AG04450 (cell line): ENCODE measurements at regions not wholly inside any gene's neighbourhood (a gene's known extent, or its start where the extent isn't known, plus 50 kb on each side); places are given as distances from the start of the nearest gene placed in this dataset.

ENCODE experiments used
- CTCF ChIA-PET: fragments of 300-600, 350-600 bp; formaldehyde crosslinking; extraction: SDS; loops from one replicate; lab custom pipeline; 2022; ENCODE audit warnings: antibody characterized with exemption, inconsistent platforms; lab: Charles Lee
- POLR2A ChIA-PET: fragments of 350-600 bp; formaldehyde crosslinking; extraction: SDS; loops from one replicate; lab custom pipeline; 2021; ENCODE audit warnings: antibody characterized with exemption, inconsistent platforms; lab: Yijun Ruan, JAX
- DNase-seq: peaks from one replicate; pipeline ENCODE4 v3.0.0-alpha.2; 2011; ENCODE audit warnings: low read depth, low spot score
- H3K27ac ChIP-seq: one replicate; pipeline ENCODE4 v1.5.1; 2012; ENCODE audit warnings: low read depth, low read length, control low read depth
- H3K27me3 ChIP-seq: one replicate; pipeline ENCODE4 v1.6.0; 2012; ENCODE audit warnings: low read length; ENCODE audit not compliant: control insufficient read depth, insufficient read depth
- H3K4me3 ChIP-seq: 2 replicates; pipeline ENCODE4 v1.5.1; 2011; ENCODE audit warnings: mild to moderate bottlenecking, low read depth, low read length, control low read depth
- H3K9me3 ChIP-seq: 2 replicates; pipeline ENCODE4 v1.5.1; 2012; ENCODE audit warnings: low read length; ENCODE audit not compliant: control insufficient read depth, insufficient read depth
- CTCF ChIP-seq: IDR thresholded peaks from 2 replicates; pipeline ENCODE4 v1.5.1; 2011; ENCODE audit warnings: low read depth, low read length, control low read depth, inconsistent platforms

DNA sequence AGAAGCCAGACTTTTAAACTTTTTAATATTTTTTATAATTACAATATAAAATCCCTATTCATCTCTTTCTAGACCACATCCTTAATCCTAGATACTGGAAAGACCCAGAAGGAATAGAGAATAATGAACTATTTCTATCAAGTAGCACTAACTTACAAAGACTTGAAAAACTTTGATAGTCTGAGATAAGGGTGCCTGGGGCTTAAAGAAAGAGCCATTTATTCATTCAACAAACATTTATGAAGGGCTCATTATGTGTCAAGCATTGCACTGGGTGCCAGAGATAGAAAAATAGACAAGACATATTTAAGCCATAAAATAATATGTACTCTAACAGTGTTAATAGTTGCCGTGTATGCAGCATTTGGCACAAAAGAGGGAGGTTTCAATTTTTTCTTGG is 178.0 kb upstream of the EMCN start:
- ChIA-PET POLR2A (no interaction called here), CTCF (no interaction called here)
- no peak for TF ChIP-seq CTCF

GRCh38 chr4:100695039-100695654 is 177.3 kb upstream of the EMCN start:
- no peak for TF ChIP-seq CTCF
- H3K4me3 ChIP-seq = no peak overlapping the region
- no peak overlapping the region for H3K27ac ChIP-seq
- POLR2A ChIA-PET = no interaction called here
- no peaks in the 10 kb centered on the region for H3K27me3 ChIP-seq
- CTCF ChIA-PET = no interaction called here
- H3K9me3 ChIP-seq = no peaks in the 10 kb centered on the region
- no peak for DNase-seq

More for the DNA sequence above, 178.0 kb upstream of the EMCN start:
- no peaks in the 10 kb centered on the region for H3K9me3 ChIP-seq
- H3K4me3 ChIP-seq = no peak overlapping the region
- H3K27me3 ChIP-seq = no peaks in the 10 kb centered on the region
- H3K27ac ChIP-seq = no peak overlapping the region
- DNase-seq = no peak

DNA sequence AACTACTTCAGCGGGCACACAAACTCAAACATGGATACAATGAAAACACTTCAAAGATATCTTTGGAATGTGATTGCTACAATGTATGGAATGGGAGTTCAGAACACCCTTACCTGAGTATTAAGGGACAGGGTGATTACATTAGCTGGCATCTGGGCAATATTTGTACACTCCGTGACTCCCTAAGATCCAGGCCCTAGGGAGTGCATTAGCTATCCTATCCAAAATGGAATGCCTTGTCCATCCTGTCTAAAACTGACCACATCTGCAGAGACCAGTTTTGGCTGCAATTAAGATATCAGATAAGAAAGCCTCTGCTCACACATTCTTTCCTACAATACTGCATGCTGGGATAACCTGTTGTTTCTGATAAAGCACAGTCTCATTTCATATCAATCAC is 176.6 kb upstream of the EMCN start:
- POLR2A ChIA-PET = no interaction called here
- Histone ChIP-seq H3K9me3 (no peaks in the 10 kb centered on the region), H3K27ac (no peak overlapping the region), H3K27me3 (no peaks in the 10 kb centered on the region), H3K4me3 (no peak overlapping the region)
- CTCF ChIA-PET = no interaction called here
- no peak for DNase-seq
- TF ChIP-seq CTCF = no peak

DNA sequence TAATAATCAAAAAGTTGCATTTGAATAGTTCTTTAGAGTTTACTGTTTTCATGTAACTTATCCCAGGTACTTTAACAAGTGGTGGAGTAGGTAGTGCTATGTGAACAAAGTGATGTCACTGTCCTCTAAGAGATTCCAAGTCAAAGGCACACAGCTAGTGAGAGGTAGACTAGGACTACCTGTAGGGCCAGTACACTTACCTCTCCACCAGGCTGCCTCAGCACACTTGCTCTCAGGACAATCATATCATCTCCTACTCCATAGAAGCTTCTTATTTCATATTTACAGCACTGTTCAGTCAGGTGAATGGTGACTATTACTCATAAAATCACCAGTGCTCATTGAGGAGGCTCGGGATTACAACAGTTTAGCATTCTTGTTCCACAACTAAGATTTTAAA is 173.0 kb upstream of the EMCN start:
- Histone ChIP-seq H3K27ac (no peak overlapping the region), H3K4me3 (no peak overlapping the region), H3K9me3 (no peaks in the 10 kb centered on the region), H3K27me3 (no peaks in the 10 kb centered on the region)
- no peak for DNase-seq
- ChIA-PET POLR2A (no interaction called here), CTCF (no interaction called here)
- no peak for TF ChIP-seq CTCF

- Histone ChIP-seq H3K4me3 (no peak overlapping the region), H3K27me3 (no peaks in the 10 kb centered on the region), H3K9me3 (no peaks in the 10 kb centered on the region), H3K27ac (no peak overlapping the region)
- DNase-seq = no peak
- no peak for TF ChIP-seq CTCF
- ChIA-PET POLR2A (no interaction called here), CTCF (no interaction called here)
These were observed 170.5 kb upstream of the EMCN start for GRCh38 chr4:100688368-100688767.
